ENCODE measurements at regions not wholly inside any gene's neighbourhood (a gene's known extent, or its start where the extent isn't known, plus 50 kb on each side); places are given as distances from the start of the nearest gene placed in this dataset.

- no peak for TF ChIP-seq CTCF (IDR thresholded peaks at IDR 0.05; ENCODE audit: control extremely low read depth, extremely low read depth)
- no peak overlapping the region for H3K4me3 ChIP-seq
- no peak overlapping the region for H3K9ac ChIP-seq (ENCODE audit: insufficient read depth in 1 of 2, low read length in 2 of 2)
- H3K27me3 ChIP-seq (ENCODE audit: control insufficient read depth in 3 of 3, insufficient read depth in 3 of 3, low read length in 2 of 3) = no peaks in the 10 kb centered on the region
- DNase-seq (no peak), ATAC-seq (ENCODE audit: insufficient read depth, low FRiP score) (no peak)
- WGBS, 2 donors = 82 to 83% methylated on average over 2 of the region's 2 CpGs
- peaks cover 0 to 4% (median 0%) of the 10 kb centered on the region in 5 donors for H3K4me1 ChIP-seq (ENCODE audit: control insufficient read depth in 5 of 5, insufficient read depth in 5 of 5, low read length in 5 of 5)
- no peak overlapping the region for H3K27ac ChIP-seq (ENCODE audit: low read depth in 1 of 2, low read length in 1 of 2)
- no peaks in the 10 kb centered on the region for H3K36me3 ChIP-seq (ENCODE audit: control insufficient read depth in 4 of 4, insufficient read depth in 4 of 4, low read length in 4 of 4)
- H3K9me3 ChIP-seq (ENCODE audit: control insufficient read depth in 4 of 4, insufficient read depth in 3 of 4, low read length in 3 of 4) = no peaks in the 10 kb centered on the region
Measured at GRCh38 chr2:81078631-81079030, 774.1 kb upstream of the LRRTM1 start.

- ATAC-seq (ENCODE audit: insufficient read depth, low FRiP score) = no peak
- no peak for TF ChIP-seq CTCF (IDR thresholded peaks at IDR 0.05; ENCODE audit: control extremely low read depth, extremely low read depth)
- H3K36me3 ChIP-seq (ENCODE audit: control insufficient read depth in 4 of 4, insufficient read depth in 4 of 4, low read length in 4 of 4) = no peaks in the 10 kb centered on the region
- WGBS, 2 donors = 72 to 81% methylated on average over 4 of the region's 4 CpGs
- H3K27me3 ChIP-seq (ENCODE audit: control insufficient read depth in 3 of 3, insufficient read depth in 3 of 3, low read length in 2 of 3) = no peaks in the 10 kb centered on the region
- no peak for DNase-seq
- no peak overlapping the region for H3K27ac ChIP-seq (ENCODE audit: low read depth in 1 of 2, low read length in 1 of 2)
- peaks cover 0 to 4% (median 0%) of the 10 kb centered on the region in 5 donors for H3K4me1 ChIP-seq (ENCODE audit: control insufficient read depth in 5 of 5, insufficient read depth in 5 of 5, low read length in 5 of 5)
- no peaks in the 10 kb centered on the region for H3K9me3 ChIP-seq (ENCODE audit: control insufficient read depth in 4 of 4, insufficient read depth in 3 of 4, low read length in 3 of 4)
- no peak overlapping the region for H3K9ac ChIP-seq (ENCODE audit: insufficient read depth in 1 of 2, low read length in 2 of 2)
- no peak overlapping the region for H3K4me3 ChIP-seq
Measured at GRCh38 chr2:81078102-81078501, 773.5 kb upstream of the LRRTM1 start.

- Histone ChIP-seq H3K27ac (ENCODE audit: low read depth in 1 of 2, low read length in 1 of 2) (no peak overlapping the region), H3K9me3 (ENCODE audit: control insufficient read depth in 4 of 4, insufficient read depth in 3 of 4, low read length in 3 of 4) (no peaks in the 10 kb centered on the region), H3K9ac (ENCODE audit: insufficient read depth in 1 of 2, low read length in 2 of 2) (no peak overlapping the region), H3K36me3 (ENCODE audit: control insufficient read depth in 4 of 4, insufficient read depth in 4 of 4, low read length in 4 of 4) (no peaks in the 10 kb centered on the region), H3K27me3 (ENCODE audit: control insufficient read depth in 3 of 3, insufficient read depth in 3 of 3, low read length in 2 of 3) (no peaks in the 10 kb centered on the region), H3K4me1 (ENCODE audit: control insufficient read depth in 5 of 5, insufficient read depth in 5 of 5, low read length in 5 of 5) (peaks cover 0 to 4% (median 0%) of the 10 kb centered on the region in 5 donors), H3K4me3 (no peak overlapping the region)
- WGBS, 2 donors = 74 to 82% methylated on average over 5 of the region's 5 CpGs
- no peak for TF ChIP-seq CTCF (IDR thresholded peaks at IDR 0.05; ENCODE audit: control extremely low read depth, extremely low read depth)
- ATAC-seq (ENCODE audit: insufficient read depth, low FRiP score) = no peak
- DNase-seq = no peak
Measured at GRCh38 chr2:81077396-81077795, 772.8 kb upstream of the LRRTM1 start.

GRCh38 chr2:81073412-81073811 lies 768.9 kb upstream of the LRRTM1 start:
- TF ChIP-seq CTCF (IDR thresholded peaks at IDR 0.05; ENCODE audit: control extremely low read depth, extremely low read depth) = no peak
- DNase-seq (no peak), ATAC-seq (ENCODE audit: insufficient read depth, low FRiP score) (no peak)
- no peak overlapping the region for H3K4me3 ChIP-seq
- H3K4me1 ChIP-seq (ENCODE audit: control insufficient read depth in 5 of 5, insufficient read depth in 5 of 5, low read length in 5 of 5) = peaks cover 0 to 4% (median 0%) of the 10 kb centered on the region in 5 donors
- H3K27ac ChIP-seq (ENCODE audit: low read depth in 1 of 2, low read length in 1 of 2) = no peak overlapping the region
- no peaks in the 10 kb centered on the region for H3K27me3 ChIP-seq (ENCODE audit: control insufficient read depth in 3 of 3, insufficient read depth in 3 of 3, low read length in 2 of 3)
- no peaks in the 10 kb centered on the region for H3K36me3 ChIP-seq (ENCODE audit: control insufficient read depth in 4 of 4, insufficient read depth in 4 of 4, low read length in 4 of 4)
- H3K9ac ChIP-seq (ENCODE audit: insufficient read depth in 1 of 2, low read length in 2 of 2) = no peak overlapping the region
- WGBS, 2 donors = 86 to 88% methylated on average over 1 of the region's 1 CpG
- peaks cover 0 to 3% (median 0%) of the 10 kb centered on the region in 4 donors for H3K9me3 ChIP-seq (ENCODE audit: control insufficient read depth in 4 of 4, insufficient read depth in 3 of 4, low read length in 3 of 4)
